ENCODE measurements at regions not wholly inside any gene's neighbourhood (a gene's known extent, or its start where the extent isn't known, plus 50 kb on each side); places are given as distances from the start of the nearest gene placed in this dataset.

DNA sequence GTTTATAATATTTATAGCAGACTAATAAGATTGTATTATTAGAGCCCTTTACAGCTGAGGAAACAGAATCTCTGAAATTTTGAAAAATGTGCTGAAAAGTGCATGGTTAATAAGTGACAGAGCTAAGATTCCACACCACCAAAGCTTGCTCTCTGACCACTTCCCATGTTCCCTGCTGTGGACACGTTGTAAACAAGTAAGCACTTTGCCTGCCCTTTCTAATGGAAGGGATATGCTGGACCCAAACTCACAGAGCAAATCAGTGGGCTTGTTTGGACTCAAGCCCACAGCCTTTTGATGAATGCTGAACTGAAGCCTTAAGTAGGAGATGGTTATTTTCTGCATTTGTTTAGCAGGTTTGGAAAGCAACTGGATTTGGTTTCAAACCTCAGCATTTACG lies 214.0 kb upstream of the TMEM72 start:
- TF ChIP-seq, protein P1, sequence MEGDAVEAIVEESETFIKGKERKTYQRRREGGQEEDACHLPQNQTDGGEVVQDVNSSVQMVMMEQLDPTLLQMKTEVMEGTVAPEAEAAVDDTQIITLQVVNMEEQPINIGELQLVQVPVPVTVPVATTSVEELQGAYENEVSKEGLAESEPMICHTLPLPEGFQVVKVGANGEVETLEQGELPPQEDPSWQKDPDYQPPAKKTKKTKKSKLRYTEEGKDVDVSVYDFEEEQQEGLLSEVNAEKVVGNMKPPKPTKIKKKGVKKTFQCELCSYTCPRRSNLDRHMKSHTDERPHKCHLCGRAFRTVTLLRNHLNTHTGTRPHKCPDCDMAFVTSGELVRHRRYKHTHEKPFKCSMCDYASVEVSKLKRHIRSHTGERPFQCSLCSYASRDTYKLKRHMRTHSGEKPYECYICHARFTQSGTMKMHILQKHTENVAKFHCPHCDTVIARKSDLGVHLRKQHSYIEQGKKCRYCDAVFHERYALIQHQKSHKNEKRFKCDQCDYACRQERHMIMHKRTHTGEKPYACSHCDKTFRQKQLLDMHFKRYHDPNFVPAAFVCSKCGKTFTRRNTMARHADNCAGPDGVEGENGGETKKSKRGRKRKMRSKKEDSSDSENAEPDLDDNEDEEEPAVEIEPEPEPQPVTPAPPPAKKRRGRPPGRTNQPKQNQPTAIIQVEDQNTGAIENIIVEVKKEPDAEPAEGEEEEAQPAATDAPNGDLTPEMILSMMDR (IDR thresholded peaks at IDR 0.05) = no peak
- TF ChIP-seq, protein P2, sequence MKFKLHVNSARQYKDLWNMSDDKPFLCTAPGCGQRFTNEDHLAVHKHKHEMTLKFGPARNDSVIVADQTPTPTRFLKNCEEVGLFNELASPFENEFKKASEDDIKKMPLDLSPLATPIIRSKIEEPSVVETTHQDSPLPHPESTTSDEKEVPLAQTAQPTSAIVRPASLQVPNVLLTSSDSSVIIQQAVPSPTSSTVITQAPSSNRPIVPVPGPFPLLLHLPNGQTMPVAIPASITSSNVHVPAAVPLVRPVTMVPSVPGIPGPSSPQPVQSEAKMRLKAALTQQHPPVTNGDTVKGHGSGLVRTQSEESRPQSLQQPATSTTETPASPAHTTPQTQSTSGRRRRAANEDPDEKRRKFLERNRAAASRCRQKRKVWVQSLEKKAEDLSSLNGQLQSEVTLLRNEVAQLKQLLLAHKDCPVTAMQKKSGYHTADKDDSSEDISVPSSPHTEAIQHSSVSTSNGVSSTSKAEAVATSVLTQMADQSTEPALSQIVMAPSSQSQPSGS (CRISPR knock-in tag; IDR thresholded peaks at IDR 0.05; ENCODE audit: borderline replicate concordance, low read depth) = no peak
- TF ChIP-seq, protein P3, sequence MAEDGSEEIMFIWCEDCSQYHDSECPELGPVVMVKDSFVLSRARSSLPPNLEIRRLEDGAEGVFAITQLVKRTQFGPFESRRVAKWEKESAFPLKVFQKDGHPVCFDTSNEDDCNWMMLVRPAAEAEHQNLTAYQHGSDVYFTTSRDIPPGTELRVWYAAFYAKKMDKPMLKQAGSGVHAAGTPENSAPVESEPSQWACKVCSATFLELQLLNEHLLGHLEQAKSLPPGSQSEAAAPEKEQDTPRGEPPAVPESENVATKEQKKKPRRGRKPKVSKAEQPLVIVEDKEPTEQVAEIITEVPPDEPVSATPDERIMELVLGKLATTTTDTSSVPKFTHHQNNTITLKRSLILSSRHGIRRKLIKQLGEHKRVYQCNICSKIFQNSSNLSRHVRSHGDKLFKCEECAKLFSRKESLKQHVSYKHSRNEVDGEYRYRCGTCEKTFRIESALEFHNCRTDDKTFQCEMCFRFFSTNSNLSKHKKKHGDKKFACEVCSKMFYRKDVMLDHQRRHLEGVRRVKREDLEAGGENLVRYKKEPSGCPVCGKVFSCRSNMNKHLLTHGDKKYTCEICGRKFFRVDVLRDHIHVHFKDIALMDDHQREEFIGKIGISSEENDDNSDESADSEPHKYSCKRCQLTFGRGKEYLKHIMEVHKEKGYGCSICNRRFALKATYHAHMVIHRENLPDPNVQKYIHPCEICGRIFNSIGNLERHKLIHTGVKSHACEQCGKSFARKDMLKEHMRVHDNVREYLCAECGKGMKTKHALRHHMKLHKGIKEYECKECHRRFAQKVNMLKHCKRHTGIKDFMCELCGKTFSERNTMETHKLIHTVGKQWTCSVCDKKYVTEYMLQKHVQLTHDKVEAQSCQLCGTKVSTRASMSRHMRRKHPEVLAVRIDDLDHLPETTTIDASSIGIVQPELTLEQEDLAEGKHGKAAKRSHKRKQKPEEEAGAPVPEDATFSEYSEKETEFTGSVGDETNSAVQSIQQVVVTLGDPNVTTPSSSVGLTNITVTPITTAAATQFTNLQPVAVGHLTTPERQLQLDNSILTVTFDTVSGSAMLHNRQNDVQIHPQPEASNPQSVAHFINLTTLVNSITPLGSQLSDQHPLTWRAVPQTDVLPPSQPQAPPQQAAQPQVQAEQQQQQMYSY (CRISPR knock-in tag; IDR thresholded peaks at IDR 0.05) = no peak
- no peak for TF ChIP-seq SMAD4 (CRISPR knock-in tag; IDR thresholded peaks at IDR 0.05)
- TF ChIP-seq, protein P4, sequence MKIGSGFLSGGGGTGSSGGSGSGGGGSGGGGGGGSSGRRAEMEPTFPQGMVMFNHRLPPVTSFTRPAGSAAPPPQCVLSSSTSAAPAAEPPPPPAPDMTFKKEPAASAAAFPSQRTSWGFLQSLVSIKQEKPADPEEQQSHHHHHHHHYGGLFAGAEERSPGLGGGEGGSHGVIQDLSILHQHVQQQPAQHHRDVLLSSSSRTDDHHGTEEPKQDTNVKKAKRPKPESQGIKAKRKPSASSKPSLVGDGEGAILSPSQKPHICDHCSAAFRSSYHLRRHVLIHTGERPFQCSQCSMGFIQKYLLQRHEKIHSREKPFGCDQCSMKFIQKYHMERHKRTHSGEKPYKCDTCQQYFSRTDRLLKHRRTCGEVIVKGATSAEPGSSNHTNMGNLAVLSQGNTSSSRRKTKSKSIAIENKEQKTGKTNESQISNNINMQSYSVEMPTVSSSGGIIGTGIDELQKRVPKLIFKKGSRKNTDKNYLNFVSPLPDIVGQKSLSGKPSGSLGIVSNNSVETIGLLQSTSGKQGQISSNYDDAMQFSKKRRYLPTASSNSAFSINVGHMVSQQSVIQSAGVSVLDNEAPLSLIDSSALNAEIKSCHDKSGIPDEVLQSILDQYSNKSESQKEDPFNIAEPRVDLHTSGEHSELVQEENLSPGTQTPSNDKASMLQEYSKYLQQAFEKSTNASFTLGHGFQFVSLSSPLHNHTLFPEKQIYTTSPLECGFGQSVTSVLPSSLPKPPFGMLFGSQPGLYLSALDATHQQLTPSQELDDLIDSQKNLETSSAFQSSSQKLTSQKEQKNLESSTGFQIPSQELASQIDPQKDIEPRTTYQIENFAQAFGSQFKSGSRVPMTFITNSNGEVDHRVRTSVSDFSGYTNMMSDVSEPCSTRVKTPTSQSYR (CRISPR knock-in tag; IDR thresholded peaks at IDR 0.05) = no peak
- TF ChIP-seq, protein P5, sequence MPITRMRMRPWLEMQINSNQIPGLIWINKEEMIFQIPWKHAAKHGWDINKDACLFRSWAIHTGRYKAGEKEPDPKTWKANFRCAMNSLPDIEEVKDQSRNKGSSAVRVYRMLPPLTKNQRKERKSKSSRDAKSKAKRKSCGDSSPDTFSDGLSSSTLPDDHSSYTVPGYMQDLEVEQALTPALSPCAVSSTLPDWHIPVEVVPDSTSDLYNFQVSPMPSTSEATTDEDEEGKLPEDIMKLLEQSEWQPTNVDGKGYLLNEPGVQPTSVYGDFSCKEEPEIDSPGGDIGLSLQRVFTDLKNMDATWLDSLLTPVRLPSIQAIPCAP (CRISPR knock-in tag; IDR thresholded peaks at IDR 0.05) = no peak
- TF ChIP-seq, protein P6, sequence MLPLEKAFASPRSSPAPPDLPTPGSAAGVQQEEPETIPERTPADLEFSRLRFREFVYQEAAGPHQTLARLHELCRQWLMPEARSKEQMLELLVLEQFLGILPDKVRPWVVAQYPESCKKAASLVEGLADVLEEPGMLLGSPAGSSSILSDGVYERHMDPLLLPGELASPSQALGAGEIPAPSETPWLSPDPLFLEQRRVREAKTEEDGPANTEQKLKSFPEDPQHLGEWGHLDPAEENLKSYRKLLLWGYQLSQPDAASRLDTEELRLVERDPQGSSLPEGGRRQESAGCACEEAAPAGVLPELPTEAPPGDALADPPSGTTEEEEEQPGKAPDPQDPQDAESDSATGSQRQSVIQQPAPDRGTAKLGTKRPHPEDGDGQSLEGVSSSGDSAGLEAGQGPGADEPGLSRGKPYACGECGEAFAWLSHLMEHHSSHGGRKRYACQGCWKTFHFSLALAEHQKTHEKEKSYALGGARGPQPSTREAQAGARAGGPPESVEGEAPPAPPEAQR (CRISPR knock-in tag; IDR thresholded peaks at IDR 0.05) = no peak
